MM.1S (cell line): ENCODE measurements at regions not wholly inside any gene's neighbourhood (a gene's known extent, or its start where the extent isn't known, plus 50 kb on each side); places are given as distances from the start of the nearest gene placed in this dataset.

Experiments used
- DNase-seq: peaks from one replicate; pipeline ENCODE4 v3.0.0-alpha.2; 2015
- H2AFZ ChIP-seq: fragments of 300-600 bp; sonication (generic); 2 replicates; pipeline ENCODE4 v1.6.0; 2016; ENCODE audit warnings: antibody characterized with exemption, low read length
- H3F3A ChIP-seq: fragments of 300-600 bp; sonication (generic); 2 replicates; pipeline ENCODE4 v1.6.1; 2016; ENCODE audit warnings: mild to moderate bottlenecking, antibody characterized with exemption, low read length, moderate library complexity, mixed read lengths; ENCODE audit not compliant: insufficient read depth
- H3K27ac ChIP-seq: fragments of 300-600 bp; sonication (generic); 2 replicates; pipeline ENCODE4 v1.5.1; 2016; ENCODE audit warnings: mild to moderate bottlenecking, low read length
- H3K27me3 ChIP-seq: fragments of 300-600 bp; sonication (generic); replicated peaks from 2 replicates; pipeline ENCODE4 v1.6.0; 2016; ENCODE audit warnings: low read length; ENCODE audit not compliant: insufficient read depth
- H3K36me3 ChIP-seq: fragments of 300-600 bp; sonication (generic); replicated peaks from 2 replicates; pipeline ENCODE4 v1.6.1; 2016; ENCODE audit warnings: mild to moderate bottlenecking, low read length, mixed read lengths; ENCODE audit not compliant: insufficient read depth
- H3K4me1 ChIP-seq: fragments of 300-600 bp; sonication (generic); 2 replicates; pipeline ENCODE4 v1.6.1; 2016; ENCODE audit warnings: low read length, mixed read lengths
- H3K4me2 ChIP-seq: fragments of 300-600 bp; sonication (generic); 2 replicates; pipeline ENCODE4 v1.6.0; 2016; ENCODE audit warnings: low read depth, low read length
- H3K4me3 ChIP-seq: fragments of 300-600 bp; sonication (generic); 2 replicates; pipeline ENCODE4 v1.5.1; 2016; ENCODE audit warnings: low read length, mixed read lengths
- H3K79me2 ChIP-seq: fragments of 300-600 bp; sonication (generic); 2 replicates; pipeline ENCODE4 v1.6.1; 2016; ENCODE audit warnings: mixed run types, low read length, mixed read lengths
- H3K9ac ChIP-seq: fragments of 300-600 bp; sonication (generic); 2 replicates; pipeline ENCODE4 v1.6.1; 2016; ENCODE audit warnings: low read length, mixed read lengths
- H3K9me2 ChIP-seq: fragments of 300-600 bp; sonication (generic); replicated peaks from 2 replicates; pipeline ENCODE4 v1.6.1; 2016; ENCODE audit warnings: mild to moderate bottlenecking, low read length, mixed read lengths; ENCODE audit not compliant: insufficient read depth
- H3K9me3 ChIP-seq: fragments of 300-600 bp; sonication (generic); replicated peaks from 2 replicates; pipeline ENCODE4 v1.6.1; 2016; ENCODE audit warnings: mild to moderate bottlenecking, low read length, mixed read lengths; ENCODE audit not compliant: insufficient read depth
- H4K20me1 ChIP-seq: fragments of 300-600 bp; sonication (generic); 2 replicates; pipeline ENCODE4 v1.6.1; 2016; ENCODE audit warnings: mild to moderate bottlenecking, low read length, moderate library complexity, mixed read lengths; ENCODE audit not compliant: insufficient read depth
- CTCF ChIP-seq: fragments of 300-600 bp; sonication (generic); IDR thresholded peaks from 2 replicates; pipeline ENCODE4 v1.5.1; 2016; ENCODE audit warnings: antibody characterized with exemption, low read length, mixed read lengths
- EZH2 ChIP-seq: fragments of 300-600 bp; sonication (generic); optimal IDR thresholded peaks from 2 replicates; pipeline ENCODE3; 2017; ENCODE audit warnings: low read depth, mild to moderate bottlenecking, antibody characterized with exemption, low read length, mixed read lengths
- EZH2phosphoT487 ChIP-seq: fragments of 300-600 bp; sonication (generic); IDR thresholded peaks from 2 replicates; pipeline ENCODE4 v1.6.1; 2018; ENCODE audit warnings: antibody characterized with exemption, low read length

DNA sequence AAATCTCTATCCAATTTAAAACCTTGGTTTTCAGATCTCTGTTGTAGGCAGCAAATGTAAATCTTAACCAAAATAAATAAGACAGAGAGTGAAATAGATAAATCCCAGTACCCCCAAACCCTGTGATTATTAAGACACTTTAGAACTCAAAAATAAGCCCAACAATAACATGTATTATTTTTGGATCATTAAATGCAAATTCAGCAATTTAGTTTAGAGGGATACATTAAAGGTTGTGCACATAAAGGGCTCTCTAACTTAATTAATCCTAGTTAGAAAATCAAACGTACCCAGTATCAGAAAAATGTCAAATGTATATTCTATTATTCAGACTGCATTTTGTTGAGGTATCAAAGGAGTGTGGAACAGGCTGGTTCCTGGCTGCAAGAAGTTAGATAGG lies 416.8 kb downstream of the SLC16A7 start:
- H2AFZ ChIP-seq, result no peak overlapping the region
- no peak overlapping the region for H3K4me2 ChIP-seq
- H4K20me1 ChIP-seq, result no peaks in the 10 kb centered on the region
- DNase-seq, result no peak
- H3K79me2 ChIP-seq, result no peaks in the 10 kb centered on the region
- no peaks in the 10 kb centered on the region for H3K36me3 ChIP-seq
- no peak overlapping the region for H3K4me3 ChIP-seq
- no peaks in the 10 kb centered on the region for H3F3A ChIP-seq
- H3K27ac ChIP-seq, result no peak overlapping the region
- no peaks in the 10 kb centered on the region for H3K27me3 ChIP-seq
- TF ChIP-seq EZH2phosphoT487, result no peak
- TF ChIP-seq CTCF, result no peak
- no peak for TF ChIP-seq EZH2
- H3K9me2 ChIP-seq, result no peaks in the 10 kb centered on the region
- H3K9me3 ChIP-seq, result no peaks in the 10 kb centered on the region
- no peaks in the 10 kb centered on the region for H3K4me1 ChIP-seq
- H3K9ac ChIP-seq, result no peak overlapping the region

GRCh38 chr12:60014436-60014835 lies 418.6 kb downstream of the SLC16A7 start:
- H3K9me3 ChIP-seq, result no peaks in the 10 kb centered on the region
- no peaks in the 10 kb centered on the region for H3F3A ChIP-seq
- no peak overlapping the region for H2AFZ ChIP-seq
- H3K4me1 ChIP-seq, result no peaks in the 10 kb centered on the region
- H3K36me3 ChIP-seq, result no peaks in the 10 kb centered on the region
- H3K27me3 ChIP-seq, result no peaks in the 10 kb centered on the region
- TF ChIP-seq EZH2, result no peak
- H3K27ac ChIP-seq, result no peak overlapping the region
- no peaks in the 10 kb centered on the region for H3K9me2 ChIP-seq
- H3K79me2 ChIP-seq, result no peaks in the 10 kb centered on the region
- DNase-seq, result no peak
- H3K9ac ChIP-seq, result no peak overlapping the region
- no peak overlapping the region for H3K4me3 ChIP-seq
- no peak overlapping the region for H3K4me2 ChIP-seq
- no peaks in the 10 kb centered on the region for H4K20me1 ChIP-seq

DNA sequence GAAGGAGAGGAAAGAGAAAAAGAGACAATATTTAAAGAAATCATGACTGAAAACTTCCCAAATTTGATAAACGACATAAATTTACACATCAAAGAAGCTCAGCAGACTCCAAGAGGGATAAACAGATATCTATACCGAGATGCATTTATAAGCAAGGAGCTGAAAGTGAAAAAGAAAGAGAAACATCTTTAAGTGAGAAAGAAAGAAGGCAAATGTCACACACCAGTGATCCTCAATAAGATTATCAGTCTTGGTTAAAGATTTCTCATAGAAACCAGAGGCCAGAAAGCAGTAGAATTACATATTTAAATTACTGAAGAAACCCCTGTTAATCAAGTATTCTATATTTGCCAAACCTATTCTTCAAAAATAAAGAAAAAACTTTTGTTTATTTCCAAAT lies 424.2 kb downstream of the SLC16A7 start:
- 0 out of 2 replicates have a peak, but pooled peaks cover 3% of the 10 kb centered on the region for H3K4me1 ChIP-seq
- H3K4me3 ChIP-seq, result no peak overlapping the region
- H3K4me2 ChIP-seq, result peak overlapping the region; percentile 6; the same call in 1 of the 2 replicates
- H3K9me3 ChIP-seq, result no peaks in the 10 kb centered on the region
- H3K36me3 ChIP-seq, result no peaks in the 10 kb centered on the region
- no peaks in the 10 kb centered on the region for H3F3A ChIP-seq
- no peaks in the 10 kb centered on the region for H3K9me2 ChIP-seq
- H3K27me3 ChIP-seq, result no peaks in the 10 kb centered on the region
- peak; percentile 18 for DNase-seq
- no peaks in the 10 kb centered on the region for H3K79me2 ChIP-seq
- H4K20me1 ChIP-seq, result no peaks in the 10 kb centered on the region
- TF ChIP-seq CTCF, result no peak
- TF ChIP-seq EZH2phosphoT487, result no peak
- no peak for TF ChIP-seq EZH2
- H3K9ac ChIP-seq, result no peak overlapping the region
- no peak overlapping the region for H2AFZ ChIP-seq
- no peak overlapping the region for H3K27ac ChIP-seq

DNA sequence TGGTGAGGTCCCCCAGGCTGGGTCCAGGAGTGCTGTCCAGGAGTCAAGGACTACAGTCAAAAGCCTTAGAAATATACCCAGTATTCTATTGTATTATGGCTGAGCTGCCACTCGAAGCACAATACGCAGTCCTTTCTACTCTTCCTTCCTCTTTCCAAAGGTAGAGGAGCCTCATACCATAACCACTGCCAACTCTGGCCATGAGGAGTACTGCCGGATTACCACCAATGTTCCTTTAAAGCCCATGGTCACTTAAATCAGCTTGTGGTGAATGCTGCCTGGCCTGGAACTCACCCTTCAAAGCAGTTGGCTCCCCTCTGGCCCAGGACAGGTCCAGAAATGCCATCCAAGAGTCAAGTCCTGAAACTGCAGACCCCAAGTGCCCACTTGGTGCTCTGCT lies 425.4 kb downstream of the SLC16A7 start:
- Histone ChIP-seq H3K4me2 (no peak overlapping the region), H3K9me3 (no peaks in the 10 kb centered on the region), H3K79me2 (no peaks in the 10 kb centered on the region), H3K9ac (no peak overlapping the region), H3K27ac (no peak overlapping the region), H3K27me3 (no peaks in the 10 kb centered on the region), H2AFZ (no peak overlapping the region), H3F3A (no peaks in the 10 kb centered on the region), H3K36me3 (no peaks in the 10 kb centered on the region), H3K4me1 (0 out of 2 replicates have a peak, but pooled peaks cover 3% of the 10 kb centered on the region), H4K20me1 (no peaks in the 10 kb centered on the region), H3K4me3 (no peak overlapping the region), H3K9me2 (no peaks in the 10 kb centered on the region)
- DNase-seq, result no peak
- TF ChIP-seq CTCF (no peak), EZH2phosphoT487 (no peak), EZH2 (no peak)
